ENCODE measurements at regions not wholly inside any gene's neighbourhood (a gene's known extent, or its start where the extent isn't known, plus 50 kb on each side); places are given as distances from the start of the nearest gene placed in this dataset.
A peak's percentile ranks its signal among the peaks of the same experiment; 100 is the strongest.

GRCh38 chr18:42338683-42339082, 383.6 kb downstream of the PIK3C3 start:
- Histone ChIP-seq H3K4ac (ENCODE audit: low read depth, low read length) (no peak overlapping the region), H3K56ac (ENCODE audit: insufficient read length, low read depth, low read length) (no peak overlapping the region), H2AK5ac (ENCODE audit: insufficient read length, low read length) (no peak overlapping the region), H4K8ac (replicated peaks; ENCODE audit: insufficient read length, low read depth, low read length) (no peak overlapping the region), H3K9me3 (ENCODE audit: control insufficient read depth, low read depth, low read length) (peaks cover 11% of the 10 kb centered on the region), H2BK12ac (ENCODE audit: insufficient read length, low read depth, low read length) (no peak overlapping the region), H3K18ac (ENCODE audit: insufficient read length, low read depth, low read length) (no peak overlapping the region), H4K20me1 (ENCODE audit: control insufficient read depth, insufficient read depth, insufficient read length) (no peaks in the 10 kb centered on the region), H2BK120ac (ENCODE audit: low read depth, low read length, poor library complexity, severe bottlenecking) (no peak overlapping the region), H4K5ac (ENCODE audit: insufficient read length, low read depth, low read length) (no peak overlapping the region), H3K9ac (ENCODE audit: extremely low read depth, insufficient read length, low read length) (no peak overlapping the region), H3K27me3 (ENCODE audit: insufficient read depth, low read length) (no peaks in the 10 kb centered on the region), H2BK5ac (ENCODE audit: insufficient read length, low read length) (no peak overlapping the region), H3K14ac (ENCODE audit: insufficient read depth, low read length) (no peak overlapping the region), H3K79me2 (ENCODE audit: insufficient read depth, low read length) (no peaks in the 10 kb centered on the region), H3K23me2 (ENCODE audit: insufficient read length, low read depth, low read length, poor library complexity, severe bottlenecking) (no peaks in the 10 kb centered on the region), H4K91ac (ENCODE audit: insufficient read length, low read depth, low read length) (no peak overlapping the region), H3K79me1 (ENCODE audit: insufficient read depth, low read depth, low read length, poor library complexity, severe bottlenecking) (no peaks in the 10 kb centered on the region), H3K4me2 (ENCODE audit: insufficient read depth, insufficient read length, low read length) (peak overlapping the region; percentile 14), H3K27ac (ENCODE audit: insufficient read length, low read depth, low read length) (no peak overlapping the region), H2BK15ac (ENCODE audit: low read depth, low read length) (no peak overlapping the region), H3T11ph (ENCODE audit: low read length) (no peak overlapping the region), H3K23ac (ENCODE audit: insufficient read length, low read depth, low read length) (no peak overlapping the region), H2BK20ac (ENCODE audit: low read depth, low read length, poor library complexity, severe bottlenecking) (no peak overlapping the region), H2AFZ (ENCODE audit: low read length) (no peak overlapping the region), H3K4me1 (ENCODE audit: insufficient read depth, low read length) (peaks cover 1% of the 10 kb centered on the region; the same call in 1 of the 2 replicates)
- TF ChIP-seq CTCF (conservative IDR thresholded peaks at IDR 0.05) = no peak
- Mint-ChIP-seq H3K9me3 (peaks cover 26 to 34% of the 10 kb centered on the region in 2 experiments), H3K4me3 (no peak overlapping the region), H3K27ac (peak overlapping the region in 1 of 3 experiments; percentile 5; a peak in 1 of 7 replicates), H3K27me3 (ENCODE audit: low read depth) (no peaks in the 10 kb centered on the region), H3K36me3 (ENCODE audit: insufficient read depth in 1 of 3, low read depth in 3 of 3) (peaks cover 18 to 39% (median 25%) of the 10 kb centered on the region in 3 experiments), H3K4me1 (peaks cover 41 to 46% of the 10 kb centered on the region in 2 experiments)
- WGBS (ENCODE audit: extremely low coverage, insufficient read length, low lambda C conversion rate) = no CpG with 5 or more reads among the region's 2 CpGs
- no peak for DNase-seq
